ENCODE measurements at regions not wholly inside any gene's neighbourhood (a gene's known extent, or its start where the extent isn't known, plus 50 kb on each side); places are given as distances from the start of the nearest gene placed in this dataset.

GRCh38 chr1:60489916-60490480 is 416.4 kb upstream of the C1orf87 start:
- peak; percentile 81 for DNase-seq

GRCh38 chr1:60488847-60489246 is 415.3 kb upstream of the C1orf87 start:
- DNase-seq = no peak

GRCh38 chr1:60487565-60488345 is 414.2 kb upstream of the C1orf87 start:
- DNase-seq = no peak

GRCh38 chr1:60483509-60483908 is 409.9 kb upstream of the C1orf87 start:
- DNase-seq = no peak

GRCh38 chr1:60470246-60470645 is 396.7 kb upstream of the C1orf87 start:
- no peak for DNase-seq

- no peak for DNase-seq
Observed at GRCh38 chr1:60463786-60464185, 390.2 kb upstream of the C1orf87 start.

GRCh38 chr1:60463146-60463545 is 389.6 kb upstream of the C1orf87 start:
- no peak for DNase-seq

- DNase-seq = no peak
Observed at GRCh38 chr1:60461925-60462595, 388.5 kb upstream of the C1orf87 start.

- no peak for DNase-seq
Observed at GRCh38 chr1:60458111-60458510, 384.5 kb upstream of the C1orf87 start.

- DNase-seq = no peak
Observed at GRCh38 chr1:60449876-60450275, 376.3 kb upstream of the C1orf87 start.

GRCh38 chr1:60448850-60449249 is 375.3 kb upstream of the C1orf87 start:
- DNase-seq = no peak

- no peak for DNase-seq
Observed at GRCh38 chr1:60444680-60445079, 371.1 kb upstream of the C1orf87 start.

GRCh38 chr1:60436186-60436585 is 362.6 kb upstream of the C1orf87 start:
- no peak for DNase-seq

GRCh38 chr1:60431593-60431992 is 358.0 kb upstream of the C1orf87 start:
- DNase-seq = no peak

- DNase-seq = no peak
Observed at GRCh38 chr1:60430375-60430774, 356.8 kb upstream of the C1orf87 start.

- DNase-seq = no peak
Observed at GRCh38 chr1:60428127-60428526, 354.6 kb upstream of the C1orf87 start.

- DNase-seq = no peak
Observed at GRCh38 chr1:60427701-60428100, 354.1 kb upstream of the C1orf87 start.

- no peak for DNase-seq
Observed at GRCh38 chr1:60427194-60427593, 353.6 kb upstream of the C1orf87 start.

GRCh38 chr1:60425528-60425927 is 352.0 kb upstream of the C1orf87 start:
- peak; percentile 67 for DNase-seq

GRCh38 chr1:60423146-60423780 is 349.7 kb upstream of the C1orf87 start:
- no peak for DNase-seq

- DNase-seq = no peak
Observed at GRCh38 chr1:60421965-60422364, 348.4 kb upstream of the C1orf87 start.

GRCh38 chr1:60419023-60419422 is 345.5 kb upstream of the C1orf87 start:
- DNase-seq = peak; percentile 30

- no peak for DNase-seq
Observed at GRCh38 chr1:60415696-60416095, 342.1 kb upstream of the C1orf87 start.

- no peak for DNase-seq
Observed at GRCh38 chr1:60413091-60413490, 339.5 kb upstream of the C1orf87 start.
